SKM-1 (cell line): ENCODE measurements at regions not wholly inside any gene's neighbourhood (a gene's known extent, or its start where the extent isn't known, plus 50 kb on each side); places are given as distances from the start of the nearest gene placed in this dataset.
"Not testable (repeated sequence)": the region's sequence is repeated elsewhere in the genome, so short reads cannot be mapped to it uniquely, and the experiment has no call there.

Experiments
- DNase-seq: peaks from one replicate; lab custom pipeline; 2025; ENCODE audit not compliant: unreplicated experiment; lab: John Stamatoyannopoulos, UW

DNA sequence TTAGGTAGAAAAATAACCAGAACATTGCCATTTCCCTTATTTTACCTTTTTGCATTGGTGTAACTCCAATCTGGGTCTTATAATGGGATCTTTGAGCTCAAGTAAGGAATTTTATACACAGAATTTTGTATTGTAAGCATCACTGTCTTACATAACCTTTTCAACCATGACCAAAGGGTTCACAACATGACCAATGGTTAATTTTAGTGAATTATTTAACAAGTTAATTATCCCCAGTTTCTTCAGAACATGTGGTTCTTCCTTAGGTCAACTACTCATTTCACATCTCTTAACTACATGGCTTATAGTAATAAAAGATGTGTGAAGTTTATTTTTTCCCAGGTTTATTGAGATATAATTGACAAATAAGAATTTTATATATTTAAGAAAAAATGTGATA lies 74.2 kb upstream of the RHOBTB1 start:
- no peak for DNase-seq

GRCh38 chr10:61016630-61017029 lies 72.6 kb upstream of the RHOBTB1 start:
- DNase-seq, result no peak

DNA sequence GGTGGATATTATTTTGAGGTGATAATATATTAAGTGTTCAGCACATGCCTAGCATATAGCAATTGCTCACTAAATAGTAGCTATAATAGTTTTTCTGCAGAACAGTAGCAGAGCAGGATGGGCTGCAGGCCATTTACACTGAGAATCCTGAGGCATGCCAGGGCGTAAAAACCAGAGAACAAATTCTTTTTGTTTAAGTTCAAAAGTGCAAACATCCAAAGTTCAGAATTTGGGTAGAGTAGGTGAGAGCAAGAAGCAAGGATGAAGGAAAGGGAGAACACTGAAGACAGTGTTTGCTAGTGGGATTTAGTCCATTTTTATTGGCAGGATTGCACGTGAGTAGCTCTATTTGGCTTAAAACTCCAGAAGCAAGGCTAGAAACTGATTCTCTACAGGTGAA lies 72.0 kb upstream of the RHOBTB1 start:
- DNase-seq, result no peak

DNA sequence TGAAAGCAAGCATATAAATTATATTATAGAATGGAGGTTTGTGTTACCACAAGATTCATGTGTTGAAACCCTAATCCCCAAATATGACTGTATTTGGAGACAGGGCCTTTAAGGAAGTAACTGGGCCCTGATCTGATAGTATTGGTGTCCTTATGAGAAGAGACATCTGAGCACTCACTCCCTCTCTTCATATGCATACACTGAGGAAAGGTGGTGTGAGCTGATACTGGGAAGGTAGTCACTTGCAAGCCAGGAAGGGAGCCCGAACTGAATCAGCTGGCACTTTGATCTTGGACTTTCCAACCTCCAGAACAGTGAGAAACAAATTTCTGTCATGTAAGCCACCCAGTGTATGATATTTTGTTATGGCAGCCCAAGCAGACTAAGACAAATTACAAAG lies 66.9 kb upstream of the RHOBTB1 start:
- DNase-seq, result no peak

DNA sequence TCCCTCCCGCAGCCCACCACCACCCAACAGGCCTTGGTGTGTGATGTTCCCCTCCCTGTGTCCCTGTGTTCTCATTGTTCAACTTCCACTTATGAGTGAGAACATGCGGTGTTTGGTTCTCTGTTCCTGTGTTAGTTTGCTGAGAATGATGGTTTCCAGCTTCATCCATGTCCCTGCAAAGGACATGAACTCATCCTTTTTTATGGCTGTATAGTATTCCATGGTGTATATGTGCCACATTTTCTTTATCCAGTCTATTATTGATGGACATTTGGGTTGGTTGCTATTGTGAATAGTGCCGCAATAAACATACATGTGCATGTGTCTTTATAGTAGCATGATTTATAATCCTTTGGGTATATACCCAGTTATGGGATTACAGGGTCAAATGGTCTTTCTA lies 59.1 kb upstream of the RHOBTB1 start:
- DNase-seq, result not testable (repeated sequence)

GRCh38 chr10:61001731-61002122 lies 57.7 kb upstream of the RHOBTB1 start:
- DNase-seq, result no peak

DNA sequence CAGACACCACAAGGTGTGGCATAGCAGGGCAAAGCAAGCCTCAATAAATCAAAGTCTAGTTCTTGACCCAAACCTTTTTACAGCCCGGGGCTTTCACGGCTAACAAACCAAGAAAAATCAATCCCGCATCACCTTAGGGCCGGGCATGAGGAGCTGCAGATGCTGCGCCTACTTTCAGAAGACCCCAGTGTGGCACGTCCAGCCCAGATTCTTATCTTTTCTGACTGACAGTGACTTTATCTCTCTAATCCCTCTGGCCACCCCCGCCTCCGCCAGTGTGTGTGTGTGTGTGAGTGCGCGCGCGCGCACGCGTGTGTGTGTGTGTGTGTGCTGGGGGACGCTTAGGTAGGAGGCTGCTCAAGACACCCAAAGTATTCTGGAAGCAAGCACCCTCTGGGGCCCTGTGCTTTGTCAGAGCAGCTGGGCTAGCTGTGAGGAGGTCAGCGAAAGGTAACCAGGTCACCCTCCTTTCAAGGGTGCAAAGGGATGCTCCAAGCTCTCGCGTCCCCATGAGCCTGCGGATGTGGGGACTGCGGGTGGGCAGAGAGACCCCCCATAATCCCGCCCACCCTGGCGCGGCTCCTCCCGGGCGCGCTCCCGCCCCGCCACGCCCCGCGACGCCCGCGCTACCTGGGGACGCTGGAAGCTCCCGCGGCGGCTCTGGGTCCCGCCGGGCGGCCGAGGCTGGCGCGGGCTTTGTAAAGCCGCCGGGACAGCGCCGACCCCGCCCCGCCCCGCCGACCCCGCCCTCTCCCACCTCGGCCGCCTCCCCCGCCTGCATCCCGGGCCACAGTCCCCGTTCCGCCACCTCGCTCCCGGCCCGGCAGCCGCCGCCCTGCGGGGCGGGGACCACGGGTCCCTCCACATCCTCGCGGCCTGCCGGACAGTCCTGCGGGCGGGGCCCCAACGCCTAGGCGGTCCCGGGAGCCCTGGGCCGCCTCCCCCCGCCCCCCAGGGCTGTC lies 57.1 kb upstream of the RHOBTB1 start:
- no peak for DNase-seq

- no peak for DNase-seq
Observed at GRCh38 chr10:60998932-60999331, 54.9 kb upstream of the RHOBTB1 start.

- no peak for DNase-seq
Observed at GRCh38 chr10:60994128-60994527, 50.1 kb upstream of the RHOBTB1 start.
